Skeletal muscle cell (primary cell): ENCODE measurements at regions not wholly inside any gene's neighbourhood (a gene's known extent, or its start where the extent isn't known, plus 50 kb on each side); places are given as distances from the start of the nearest gene placed in this dataset.

Source experiments
- DNase-seq: peaks from one replicate; pipeline ENCODE4 v3.0.0-alpha.2; 2010; ENCODE audit warnings: low read depth
- H3K4me3 ChIP-seq: 2 replicates; pipeline ENCODE4 v1.5.1; 2011; ENCODE audit warnings: low read depth, mild to moderate bottlenecking, control low read depth, low read length, moderate library complexity

DNA sequence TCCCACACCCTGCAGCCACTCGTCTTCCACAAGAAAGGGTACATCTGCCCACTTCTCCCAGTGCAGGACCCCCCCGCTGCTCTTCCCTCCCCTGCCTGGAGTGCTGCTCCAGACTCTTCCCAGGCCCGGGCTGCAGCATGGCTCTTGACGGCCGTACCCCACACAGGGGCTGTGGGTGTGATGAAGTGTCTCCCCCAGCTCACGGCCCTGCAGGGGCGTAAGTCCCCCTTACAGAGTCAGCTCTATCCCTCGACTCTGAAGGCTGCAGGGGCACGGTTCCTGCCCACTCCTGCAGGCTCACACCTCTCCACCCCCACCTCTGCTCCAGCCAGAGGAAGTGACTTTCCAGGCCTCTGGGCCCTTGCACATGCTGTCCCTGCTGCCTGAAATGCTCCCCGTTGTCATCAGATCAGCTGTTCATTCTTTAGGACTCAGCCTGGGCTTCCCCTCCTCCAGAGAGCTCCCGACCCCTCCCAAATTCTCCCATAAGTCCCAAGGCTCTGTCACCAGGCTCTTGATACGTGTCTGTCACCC is 180.6 kb upstream of the IER5L start:
- no peak for DNase-seq
- H3K4me3 ChIP-seq = no peak overlapping the region

DNA sequence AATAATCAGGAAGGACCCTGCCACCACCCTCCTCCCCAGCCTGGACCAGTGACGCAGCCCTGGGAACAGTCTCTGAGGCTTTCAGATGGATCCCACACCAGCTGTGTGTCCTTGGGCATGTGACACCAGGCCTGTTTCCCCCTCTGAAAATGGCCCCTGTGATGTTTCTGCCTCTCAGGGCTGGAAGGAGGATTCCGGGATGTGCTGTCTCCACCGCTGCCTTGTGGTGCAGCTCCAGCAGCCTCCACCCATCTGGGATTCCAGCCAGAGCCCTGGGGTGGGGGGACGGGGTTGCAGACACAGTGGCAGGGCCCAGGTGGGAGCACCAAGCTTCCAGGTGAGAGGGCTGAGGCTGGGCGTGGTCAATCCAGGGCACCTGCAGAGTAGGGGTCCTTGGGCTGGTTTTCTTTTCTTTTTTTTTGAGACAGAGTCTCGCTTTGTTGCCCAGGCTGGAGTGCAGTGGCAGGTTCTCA is 179.7 kb upstream of the IER5L start:
- no peak for DNase-seq
- H3K4me3 ChIP-seq = no peak overlapping the region

DNA sequence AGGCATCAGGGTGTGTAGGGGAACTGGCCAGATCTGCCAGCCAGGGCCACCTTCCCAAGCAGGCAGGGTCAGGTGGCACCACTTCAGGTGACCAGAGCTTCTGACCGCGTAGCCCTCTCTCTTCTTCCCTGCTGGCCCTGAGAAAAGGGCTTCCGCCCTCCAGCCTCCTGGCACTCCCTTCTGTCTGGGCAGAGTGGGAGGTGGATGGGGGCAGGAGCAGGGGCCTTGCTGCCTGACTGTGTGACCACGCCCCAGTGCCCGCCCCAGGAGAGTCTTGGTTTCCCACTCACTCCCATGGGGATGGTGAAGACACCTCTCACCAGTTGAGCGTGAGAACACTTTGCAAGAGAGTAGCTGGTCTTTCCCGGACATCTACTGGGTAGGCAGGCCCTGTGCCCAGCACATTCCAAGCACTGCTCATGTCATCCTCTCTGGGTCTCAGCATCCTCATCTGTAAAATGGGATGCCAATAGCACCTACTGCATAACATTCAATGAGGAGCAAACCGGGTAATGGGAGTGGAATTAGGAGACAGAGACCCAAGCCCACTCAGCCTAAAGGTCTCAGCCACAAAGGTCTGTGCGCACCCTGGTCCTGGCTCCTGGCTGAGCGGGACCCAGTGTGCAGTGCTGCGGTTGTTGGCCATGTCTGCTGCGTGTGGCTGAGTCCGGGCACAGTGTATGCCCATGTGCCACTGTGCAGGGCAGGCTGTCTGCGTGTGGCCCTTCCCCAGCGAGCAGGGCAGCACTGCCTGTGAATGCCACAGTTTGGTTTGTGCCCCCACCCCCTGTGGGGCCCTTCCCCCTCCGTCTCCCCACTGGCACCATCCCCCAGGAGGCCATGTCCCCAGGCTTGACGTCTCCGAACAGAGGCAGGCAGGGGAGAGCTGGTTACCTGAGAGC is 179.1 kb upstream of the IER5L start:
- no peak overlapping the region for H3K4me3 ChIP-seq
- DNase-seq = no peak

DNA sequence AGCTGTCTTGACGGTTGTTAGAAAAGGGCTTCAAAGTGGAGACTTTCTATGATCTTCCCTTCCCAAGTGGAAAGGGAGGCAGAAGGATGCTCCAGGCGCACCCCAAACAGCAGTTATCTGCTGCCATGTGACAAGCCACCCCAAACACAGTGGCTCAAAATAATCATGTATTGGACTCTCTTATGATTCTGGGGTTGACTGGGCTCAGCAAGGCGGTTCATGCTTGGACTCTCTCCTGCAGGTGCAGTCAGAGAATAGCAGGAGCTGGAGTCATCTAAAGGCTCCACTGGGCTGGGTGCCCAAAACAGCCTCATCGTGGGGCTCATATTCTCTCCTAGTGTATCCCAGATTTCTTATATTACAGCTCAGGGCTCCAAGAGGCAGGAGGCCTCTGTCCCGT is 177.6 kb upstream of the IER5L start:
- no peak for DNase-seq
- no peak overlapping the region for H3K4me3 ChIP-seq

DNA sequence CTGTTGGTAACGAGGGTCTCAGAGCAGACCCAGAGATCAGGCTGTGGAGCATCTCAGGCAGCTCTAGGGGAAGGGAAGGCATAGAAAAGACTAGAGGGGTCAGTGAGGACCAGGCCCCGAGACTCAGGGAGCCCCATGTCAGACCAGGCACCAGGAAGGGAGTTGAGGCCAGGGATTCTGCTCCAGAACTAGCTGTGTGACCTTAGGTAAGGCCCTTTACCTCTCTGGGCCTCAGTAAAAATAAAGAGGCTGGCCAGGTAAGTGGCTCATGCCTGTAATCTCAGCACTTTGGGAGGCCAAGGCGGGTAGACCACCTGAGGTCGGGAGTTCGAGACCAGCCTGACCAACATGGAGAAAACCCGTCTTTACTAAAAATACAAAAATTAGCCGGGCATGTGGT is 176.4 kb upstream of the IER5L start:
- H3K4me3 ChIP-seq = no peak overlapping the region
- no peak for DNase-seq

DNA sequence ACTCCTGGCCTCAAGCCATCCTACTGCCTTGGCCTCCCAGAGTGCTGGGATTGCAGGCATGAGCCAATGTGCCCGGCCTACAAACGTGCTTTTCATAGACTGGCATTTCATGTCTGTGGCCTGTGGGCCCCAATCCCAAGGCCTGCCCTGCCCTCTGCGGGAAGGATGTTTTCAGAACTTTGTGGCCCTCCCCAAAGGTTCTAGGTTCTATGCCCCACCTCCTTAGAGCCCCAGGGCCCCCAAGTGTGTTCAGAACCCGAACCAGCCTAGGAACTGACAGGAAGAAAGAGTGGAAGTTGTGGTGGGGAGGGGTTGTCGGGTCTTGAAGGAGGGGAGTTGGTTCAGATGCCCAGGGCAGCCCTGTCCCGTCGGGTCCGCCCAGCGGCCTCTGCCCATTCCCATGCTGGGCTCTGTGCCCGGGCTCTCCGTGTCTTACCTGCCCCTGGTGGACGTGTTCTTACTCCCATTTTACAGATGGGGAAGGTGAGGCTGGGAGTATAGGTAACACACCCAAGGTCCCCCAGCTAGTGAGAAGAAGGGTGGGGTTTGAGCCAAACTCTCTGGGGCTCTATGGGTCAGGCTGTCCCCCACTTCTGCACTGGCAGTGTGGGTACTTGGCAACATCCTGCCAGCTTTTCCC is 175.8 kb upstream of the IER5L start:
- no peak for DNase-seq
- H3K4me3 ChIP-seq = no peak overlapping the region

DNA sequence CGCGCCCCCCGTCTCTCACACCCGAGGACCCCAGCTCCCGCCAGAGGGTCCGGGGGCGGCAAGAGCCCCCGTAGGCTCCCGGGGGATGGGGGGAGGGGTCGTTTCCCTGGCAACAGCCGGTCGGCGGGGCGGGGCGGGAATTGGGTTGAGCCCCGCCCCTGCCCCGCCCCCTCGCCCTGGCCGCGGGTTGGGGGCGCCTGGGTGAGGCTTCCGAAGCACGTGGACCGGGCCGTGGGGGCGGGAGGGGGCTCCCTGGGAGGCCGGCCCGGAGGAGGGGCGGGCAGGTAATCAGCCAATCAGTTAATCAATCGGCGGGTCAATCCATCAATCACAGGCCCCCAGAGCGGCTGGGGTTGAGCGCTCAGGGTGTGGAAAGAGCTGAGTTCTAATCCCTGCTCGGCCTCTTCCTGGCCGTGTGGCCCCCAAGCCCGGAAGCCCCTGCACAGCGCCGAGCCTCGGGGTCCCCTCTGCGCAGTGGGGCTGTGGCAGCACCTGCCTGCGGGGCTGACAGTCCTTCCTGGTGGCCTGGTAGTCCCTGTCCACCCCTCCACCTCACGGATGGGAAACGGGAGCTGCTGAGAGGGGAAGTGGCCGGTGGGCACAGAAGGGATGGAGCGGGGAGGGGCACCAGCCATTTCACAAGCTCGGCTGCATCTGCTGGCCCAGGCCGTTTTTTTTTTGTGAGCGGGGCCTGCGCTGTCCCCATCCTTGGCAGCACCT is 174.2 kb upstream of the IER5L start:
- H3K4me3 ChIP-seq = peak overlapping the region; percentile 44
- DNase-seq = no peak

DNA sequence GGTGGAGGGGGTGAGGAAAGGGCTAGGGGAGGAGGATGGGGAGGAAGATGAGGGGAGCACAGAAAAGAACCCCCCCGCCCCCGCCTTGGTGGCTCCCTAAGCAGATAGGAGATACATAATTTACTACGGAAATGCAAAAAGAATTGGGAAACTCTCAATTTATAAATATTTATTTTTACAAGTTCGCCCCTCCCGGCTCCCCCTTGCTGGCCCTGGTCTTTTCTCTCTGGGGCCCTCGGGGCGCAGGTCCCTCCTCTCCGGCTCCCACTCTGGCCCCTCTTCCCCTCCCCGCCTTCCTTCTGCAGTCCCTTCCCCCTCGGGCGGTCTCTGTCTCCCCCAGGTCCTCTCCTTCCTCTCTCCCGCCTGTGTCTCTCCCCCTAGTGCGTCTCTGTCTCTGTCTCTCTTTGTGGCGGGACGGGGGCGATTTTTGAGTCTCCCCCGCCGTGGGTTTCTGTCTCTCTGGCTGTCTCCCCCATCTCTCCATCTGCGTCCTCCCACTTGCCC is 173.6 kb upstream of the IER5L start:
- DNase-seq = no peak
- peak overlapping the region; percentile 44 for H3K4me3 ChIP-seq

DNA sequence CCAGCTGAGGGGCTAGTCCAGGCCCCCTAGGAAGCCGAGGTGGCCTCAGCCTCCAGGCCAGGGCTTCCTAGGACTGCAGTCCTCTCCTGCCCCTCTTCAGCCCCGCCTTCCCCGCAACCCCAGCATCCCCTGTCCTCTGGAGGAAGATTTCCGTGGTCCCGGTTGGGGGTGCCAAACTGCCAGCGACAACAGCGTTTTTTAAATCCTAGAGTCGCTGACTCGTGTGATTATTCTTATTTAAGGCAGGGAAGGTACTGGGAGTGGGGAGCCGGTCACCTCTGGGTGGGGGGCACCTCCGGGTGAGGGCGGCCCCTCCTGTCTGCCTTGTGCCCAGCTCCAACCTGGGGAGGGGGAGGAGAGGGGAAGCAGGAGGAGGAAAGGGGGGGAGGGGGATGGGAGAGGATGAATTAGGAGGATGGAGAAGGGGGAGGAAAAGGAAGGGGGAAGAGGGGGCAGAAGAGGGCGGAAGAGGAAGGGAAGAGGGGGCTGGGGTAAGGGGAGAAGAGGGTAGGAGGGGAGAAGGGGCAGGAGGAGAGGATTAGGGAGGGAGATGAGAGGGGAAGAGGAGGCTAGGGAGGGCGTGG is 173.1 kb upstream of the IER5L start:
- H3K4me3 ChIP-seq = no peak overlapping the region
- DNase-seq = no peak

DNA sequence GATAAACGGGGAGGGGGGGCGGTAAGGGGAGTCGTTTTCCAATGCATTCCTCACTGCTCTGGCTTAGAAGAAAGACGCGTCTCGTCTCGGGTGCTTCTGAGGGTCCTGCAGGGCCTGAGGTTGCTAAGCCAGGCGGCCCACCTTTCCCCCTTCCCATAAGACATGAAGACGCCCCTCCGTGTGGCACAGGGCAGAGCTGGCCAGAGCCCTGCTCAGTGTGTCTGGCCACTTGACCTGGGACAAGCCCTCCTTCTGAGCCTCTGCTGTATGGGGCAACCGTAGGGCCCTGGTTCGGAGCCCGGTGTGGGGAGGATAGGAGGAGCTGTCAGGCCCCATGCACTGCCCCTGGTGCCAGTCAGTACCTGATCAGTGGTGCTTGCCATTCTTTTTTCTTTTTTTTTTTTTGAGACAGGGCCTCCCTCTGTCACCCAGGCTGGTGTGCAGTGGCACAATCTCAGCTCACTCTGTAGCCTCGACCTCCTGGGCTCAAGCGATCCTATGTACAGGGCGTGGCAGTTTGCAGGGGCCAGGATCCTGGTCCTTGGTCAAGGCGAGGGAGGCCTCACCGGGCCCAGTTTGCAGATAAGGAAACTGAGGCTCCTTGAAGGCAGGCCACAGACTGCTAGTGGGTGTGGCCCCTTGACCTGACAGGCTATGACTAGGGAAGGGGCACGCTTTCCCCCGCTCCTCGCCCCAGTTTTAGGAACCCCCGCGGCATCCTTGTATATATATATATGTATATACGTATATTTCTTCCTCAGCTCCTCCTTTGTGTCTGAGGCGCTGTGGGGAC is 172.3 kb upstream of the IER5L start:
- DNase-seq = no peak
- no peak overlapping the region for H3K4me3 ChIP-seq

DNA sequence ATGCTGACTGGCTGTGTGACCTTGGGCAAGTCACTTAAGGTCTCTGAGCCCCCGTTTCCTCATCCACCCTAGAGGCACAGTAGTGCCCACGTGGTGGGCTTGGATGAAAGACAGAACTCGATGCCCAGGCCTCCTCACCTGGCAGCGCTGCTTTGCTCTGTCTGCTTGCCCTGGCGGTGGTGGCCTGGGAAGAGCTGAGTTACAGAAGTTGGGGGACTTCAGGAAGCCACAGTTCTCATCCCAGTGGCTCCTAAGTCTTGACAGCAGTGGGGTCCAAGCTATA is 171.5 kb upstream of the IER5L start:
- DNase-seq = no peak
- no peak overlapping the region for H3K4me3 ChIP-seq

DNA sequence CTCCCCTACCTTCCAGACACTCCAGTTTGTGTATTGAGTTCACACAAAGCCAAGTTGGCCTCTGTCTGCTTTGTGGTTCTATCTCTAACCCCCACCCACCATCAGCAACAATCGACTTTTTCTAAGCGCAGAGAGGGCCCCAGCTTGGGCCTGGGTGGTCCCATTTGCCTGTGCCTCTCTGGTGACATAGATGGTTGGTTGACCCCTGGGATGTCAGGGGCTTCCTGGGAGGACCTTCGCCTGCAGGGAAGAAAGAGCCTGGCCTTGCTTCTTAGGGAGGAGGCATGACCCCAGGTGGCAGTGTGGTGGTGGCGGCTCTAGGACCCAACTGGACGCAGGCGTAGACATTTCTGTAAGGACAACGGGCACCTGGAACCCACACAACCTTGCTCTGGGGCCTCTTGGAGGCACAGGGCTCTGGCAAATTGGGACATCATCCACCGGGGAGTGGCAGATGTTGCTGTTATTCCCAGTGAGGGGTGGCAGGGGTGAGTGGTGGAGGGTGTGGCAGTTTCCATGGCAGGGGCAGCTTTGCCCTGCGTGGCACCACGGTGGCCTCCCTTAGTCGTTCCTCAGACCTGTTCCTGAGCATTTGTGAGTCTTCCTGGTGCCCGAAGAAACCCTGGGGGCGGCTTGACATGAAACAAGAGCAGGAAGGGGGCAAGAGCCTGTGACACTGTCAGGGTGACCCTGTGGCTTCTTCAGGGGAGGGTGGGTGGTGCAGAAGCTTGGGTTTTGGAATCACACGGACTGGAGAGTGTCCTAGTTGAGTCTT is 171.0 kb upstream of the IER5L start:
- no peak overlapping the region for H3K4me3 ChIP-seq
- DNase-seq = no peak

DNA sequence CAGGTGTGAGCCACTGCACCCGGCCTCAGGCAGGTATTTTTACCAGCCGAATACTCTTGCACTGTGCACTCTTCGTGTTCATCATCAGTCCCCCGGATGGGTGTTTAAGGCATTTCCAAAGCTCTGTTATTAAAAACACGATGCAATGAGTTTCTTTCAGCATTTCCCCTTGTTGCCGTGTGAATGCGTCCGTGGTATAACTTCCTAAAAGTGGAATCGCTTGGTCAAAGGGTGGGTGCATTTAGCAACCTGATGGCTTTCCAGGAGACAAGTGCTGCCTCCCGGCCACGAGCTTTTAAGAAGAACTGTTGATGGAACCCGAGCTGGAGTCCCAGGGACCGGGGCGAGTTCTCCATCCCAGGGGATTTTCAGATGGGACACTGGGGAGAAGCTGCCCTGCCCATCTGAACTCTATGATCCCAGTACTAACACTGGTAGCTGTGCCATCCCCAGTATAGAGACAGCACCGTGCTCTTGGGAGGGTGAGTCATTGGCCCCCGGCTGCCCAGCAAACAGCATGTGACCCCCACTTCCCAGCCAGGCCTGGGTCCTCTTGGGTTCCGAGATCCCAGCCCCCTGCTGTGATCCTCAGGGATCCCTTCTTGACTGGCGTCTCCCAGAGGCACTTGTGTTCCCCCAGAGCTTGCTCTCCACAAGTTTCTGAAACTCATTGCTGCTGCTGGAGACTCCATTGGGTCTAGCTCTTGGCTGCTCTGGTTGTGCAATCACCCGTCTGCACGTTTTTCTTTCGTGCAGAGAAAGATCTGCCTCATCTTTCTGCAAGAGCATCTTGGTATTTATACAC is 169.5 kb upstream of the IER5L start:
- no peak overlapping the region for H3K4me3 ChIP-seq
- no peak for DNase-seq

DNA sequence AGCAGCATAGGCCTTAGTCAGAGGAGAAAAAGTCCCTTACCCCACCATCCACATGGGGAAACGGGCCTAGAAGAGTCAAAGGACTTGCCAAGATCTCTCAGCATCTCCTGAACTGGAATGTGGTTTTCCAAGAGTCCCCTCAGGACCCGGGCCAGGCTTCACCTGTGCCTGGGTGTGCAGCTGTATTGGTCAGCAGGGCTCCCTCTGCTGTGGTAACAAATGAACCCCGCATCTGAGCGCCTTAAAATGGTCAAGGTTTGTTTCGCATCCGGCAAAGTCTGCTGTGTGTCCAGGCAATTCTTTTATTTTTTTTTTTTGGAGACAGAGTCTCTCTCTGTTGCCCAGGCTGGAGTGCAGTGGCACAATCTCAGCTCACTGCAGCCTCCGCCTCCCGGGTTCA is 168.0 kb upstream of the IER5L start:
- no peak overlapping the region for H3K4me3 ChIP-seq
- no peak for DNase-seq

DNA sequence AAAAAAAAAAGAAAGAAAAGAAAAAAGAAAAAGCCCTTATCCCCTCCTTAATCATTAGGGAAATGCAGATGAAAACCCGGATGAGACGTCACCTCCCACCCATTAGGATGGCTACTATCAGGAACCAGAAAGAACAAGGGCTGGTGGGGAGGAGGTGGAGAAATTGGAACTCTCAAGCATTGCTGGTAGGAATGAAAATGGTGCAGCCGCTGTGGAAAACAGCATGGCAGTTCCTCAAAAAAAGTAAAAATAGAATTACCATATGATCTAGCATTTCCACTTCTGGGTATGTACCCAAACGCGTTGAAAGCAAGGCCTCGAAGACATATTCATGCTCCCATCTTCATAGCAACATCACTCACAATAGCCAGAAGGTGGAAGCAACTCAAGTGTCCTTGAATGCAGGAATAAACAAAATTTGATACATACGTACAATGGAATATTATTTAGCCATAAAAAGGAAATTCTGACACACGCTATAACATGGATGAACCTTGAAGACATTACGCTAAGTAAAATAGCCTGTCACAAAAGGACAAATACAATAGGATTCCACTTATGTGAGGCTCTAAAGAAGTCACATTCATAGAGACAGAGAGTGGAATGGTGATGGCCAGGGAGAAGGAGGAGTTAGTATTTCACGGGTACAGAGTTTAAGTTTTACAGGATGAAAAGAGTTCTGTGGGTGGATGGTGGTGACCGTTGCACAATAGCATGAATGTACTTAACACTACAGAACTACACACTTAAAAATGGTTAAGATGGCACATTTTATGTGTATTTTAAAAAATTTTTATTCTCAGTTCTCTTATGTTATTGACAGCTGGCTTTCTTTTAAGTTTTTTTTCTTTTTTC is 166.8 kb upstream of the IER5L start:
- no peak for DNase-seq

DNA sequence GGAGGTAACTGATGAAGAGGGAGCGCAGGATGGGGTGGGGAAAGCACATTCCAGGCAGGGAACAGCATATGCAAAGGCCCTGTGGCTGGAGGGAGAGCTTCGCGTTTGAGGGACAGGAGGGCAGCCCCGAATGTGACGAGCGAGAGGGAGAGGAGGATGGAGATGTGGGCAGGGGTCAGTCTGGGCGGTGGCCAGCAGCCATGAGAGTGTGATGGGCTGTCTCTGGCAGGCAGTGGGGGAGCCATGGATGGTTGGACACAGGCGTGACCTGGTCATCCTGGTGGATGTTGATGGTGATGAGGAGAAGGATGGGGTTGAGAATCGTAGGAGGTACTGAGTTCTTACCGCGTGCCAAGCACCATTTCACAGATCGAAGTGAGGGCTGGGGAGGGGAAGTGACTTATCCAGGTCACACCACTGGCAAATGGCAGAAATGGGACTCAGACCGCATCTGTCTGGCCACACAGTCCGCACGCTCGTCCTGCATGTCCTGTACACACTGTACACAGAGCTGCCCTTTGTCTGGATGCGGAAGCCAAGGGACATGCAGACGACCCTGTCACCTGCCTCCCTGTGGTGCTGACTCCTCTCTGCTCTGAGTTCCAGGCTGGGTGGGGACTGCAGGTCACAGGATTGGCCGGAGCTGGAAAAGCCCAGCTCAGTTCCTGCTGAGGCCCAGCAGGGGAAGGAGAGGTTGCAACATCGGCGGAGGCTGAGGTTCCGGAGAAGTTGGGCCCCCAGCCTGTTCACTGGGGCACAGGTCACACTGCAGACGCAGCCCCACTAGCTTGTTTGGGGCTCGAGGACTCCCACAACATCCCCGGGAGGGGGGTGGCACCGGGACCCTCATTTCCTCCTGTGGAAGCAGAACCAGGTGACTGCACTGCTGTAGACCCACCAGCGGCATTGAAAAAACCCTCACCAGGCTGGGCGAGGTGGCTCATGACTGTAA is 165.6 kb upstream of the IER5L start:
- no peak for DNase-seq
- no peak overlapping the region for H3K4me3 ChIP-seq

More for the DNA sequence above, 166.8 kb upstream of the IER5L start:
- H3K4me3 ChIP-seq = no peak overlapping the region
